ENCODE measurements at regions not wholly inside any gene's neighbourhood (a gene's known extent, or its start where the extent isn't known, plus 50 kb on each side); places are given as distances from the start of the nearest gene placed in this dataset.
A peak's percentile ranks its signal among the peaks of the same experiment; 100 is the strongest.

GRCh38 chr2:18932853-18933252 is 343.5 kb upstream of the NT5C1B start:
- FAIRE-seq = no peak
- Histone ChIP-seq H2AFZ (ENCODE audit: low read depth, low read length) (no peak overlapping the region), H3K4me2 (ENCODE audit: insufficient read depth, low read length) (no peak overlapping the region), H3K27ac (ENCODE audit: insufficient read depth, low read depth, low read length) (no peak overlapping the region), H3K9me1 (replicated peaks; ENCODE audit: control insufficient read depth, extremely low read depth, insufficient read depth, low read length) (no peaks in the 10 kb centered on the region), H3K79me2 (ENCODE audit: control insufficient read depth, insufficient read depth, low read length) (no peaks in the 10 kb centered on the region), H3K4me3 (replicated peaks in 1 of 3; ENCODE audit: insufficient read depth in 1 of 3, low read depth in 1 of 3, low read length in 3 of 3) (no peak overlapping the region), H3K9ac (replicated peaks; ENCODE audit: extremely low read depth, insufficient read depth, low read length) (no peak overlapping the region), H4K20me1 (replicated peaks; ENCODE audit: control insufficient read depth, extremely low read depth, insufficient read depth, low read length) (no peaks in the 10 kb centered on the region), H3K27me3 (ENCODE audit: control insufficient read depth in 2 of 2, insufficient read depth in 2 of 2, low read length in 2 of 2) (no peaks in the 10 kb centered on the region), H3K4me1 (ENCODE audit: control insufficient read depth, extremely low read depth, insufficient read depth, low read length) (no peaks in the 10 kb centered on the region), H3K9me3 (replicated peaks; ENCODE audit: control insufficient read depth, insufficient read depth, low read length) (no peaks in the 10 kb centered on the region), H3K36me3 (ENCODE audit: control insufficient read depth in 2 of 2, extremely low read depth in 1 of 2, insufficient read depth in 2 of 2, low read length in 2 of 2) (no peaks in the 10 kb centered on the region)
- CTCF ChIA-PET = interaction anchor here (0.8 kb wide), 1 partner anchor 15 kb away, joined by 3 read pairs; no protein-coding TSS in a partner anchor
- TF ChIP-seq POLR2A (IDR thresholded peaks at IDR 0.05; ENCODE audit: low read depth, low read length) (no peak), CTCF (IDR thresholded peaks at IDR 0.05; ENCODE audit: extremely low read depth in 1 of 2, insufficient read depth in 1 of 2, low read depth in 1 of 2, low read length in 2 of 2) (no peak), MAX (IDR thresholded peaks at IDR 0.05; ENCODE audit: insufficient read depth, insufficient read length) (no peak), JUN (IDR thresholded peaks at IDR 0.05; ENCODE audit: borderline replicate concordance, insufficient read depth, insufficient read length, low read depth) (no peak), MYC (IDR thresholded peaks at IDR 0.05; ENCODE audit: low read depth, low read length) (no peak), POLR2AphosphoS5 (IDR thresholded peaks at IDR 0.05; ENCODE audit: insufficient read depth, low read depth, low read length) (no peak), GATA2 (IDR thresholded peaks at IDR 0.05; ENCODE audit: insufficient read depth, insufficient read length, low read depth, low read length) (no peak), FOS (IDR thresholded peaks at IDR 0.05; ENCODE audit: borderline replicate concordance, insufficient read depth, low read length) (no peak), EZH2 (IDR thresholded peaks at IDR 0.05; ENCODE audit: borderline replicate concordance, low read depth, low read length, severe bottlenecking) (no peak)
- no TSS peak for BruUV-seq (replicated peaks)
- dilution Hi-C loops (cut with MboI; ENCODE audit: extremely low pct_ligation_motif_present, low sequenced_read_pairs) = no loop called here
- POLR2A ChIA-PET = no interaction called here
- DNase-seq (ENCODE audit: low read depth, low spot score) = peak; percentile 3
- intact Hi-C loops (cut with micrococcal nuclease) = no loop called here

Data from endothelial cell of umbilical vein (primary cell).